NOMO-1 treated with dmso at 0.1 percent for 144 hours (cell line): ENCODE measurements at regions not wholly inside any gene's neighbourhood (a gene's known extent, or its start where the extent isn't known, plus 50 kb on each side); places are given as distances from the start of the nearest gene placed in this dataset.
"Not testable (repeated sequence)": the region's sequence is repeated elsewhere in the genome, so short reads cannot be mapped to it uniquely, and the experiment has no call there.

ENCODE experiments used
- DNase-seq: peaks from one replicate; lab custom pipeline; 2025; ENCODE audit not compliant: unreplicated experiment; lab: John Stamatoyannopoulos, UW

- no peak for DNase-seq
These were observed 651.8 kb upstream of the SGO1 start for GRCh38 chr3:20837676-20838302.

DNA sequence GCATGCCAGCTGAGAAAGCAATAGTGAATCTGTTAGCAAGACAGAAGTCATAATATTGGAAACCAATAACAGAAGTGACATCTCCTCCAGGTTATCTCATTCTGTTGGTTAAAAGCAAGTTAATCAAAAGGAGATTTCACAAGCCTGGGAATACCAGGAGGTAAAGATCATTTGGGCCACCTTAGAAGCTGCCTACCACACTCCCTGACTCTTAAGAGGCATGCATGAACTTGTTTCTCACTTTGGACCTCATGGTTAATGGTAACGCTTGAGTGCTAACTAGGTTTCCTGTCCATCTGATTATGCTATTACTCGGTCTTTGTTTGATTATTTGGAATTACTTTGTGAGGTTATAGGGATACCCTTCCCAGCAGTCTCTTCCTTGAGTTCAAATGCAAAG lies 650.8 kb upstream of the SGO1 start:
- no peak for DNase-seq

DNA sequence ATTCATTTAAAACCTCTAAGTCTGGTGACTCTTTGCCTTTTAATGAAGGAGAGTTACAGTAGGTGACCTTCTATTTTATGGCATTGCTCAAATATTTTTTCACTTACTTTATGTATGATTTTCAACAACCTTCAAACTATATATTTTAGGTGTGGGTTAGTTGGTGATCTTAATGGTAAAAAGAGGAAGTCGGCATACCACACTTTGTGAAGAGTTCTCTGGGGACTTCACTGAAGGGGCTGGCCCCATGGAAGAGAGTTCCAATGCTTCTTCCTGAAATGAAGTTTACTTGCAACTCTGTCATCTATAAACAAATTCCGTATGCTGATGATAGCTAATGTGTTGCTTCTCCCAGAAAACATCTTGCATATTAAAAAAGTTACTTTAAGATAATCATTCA lies 647.0 kb upstream of the SGO1 start:
- no peak for DNase-seq

DNA sequence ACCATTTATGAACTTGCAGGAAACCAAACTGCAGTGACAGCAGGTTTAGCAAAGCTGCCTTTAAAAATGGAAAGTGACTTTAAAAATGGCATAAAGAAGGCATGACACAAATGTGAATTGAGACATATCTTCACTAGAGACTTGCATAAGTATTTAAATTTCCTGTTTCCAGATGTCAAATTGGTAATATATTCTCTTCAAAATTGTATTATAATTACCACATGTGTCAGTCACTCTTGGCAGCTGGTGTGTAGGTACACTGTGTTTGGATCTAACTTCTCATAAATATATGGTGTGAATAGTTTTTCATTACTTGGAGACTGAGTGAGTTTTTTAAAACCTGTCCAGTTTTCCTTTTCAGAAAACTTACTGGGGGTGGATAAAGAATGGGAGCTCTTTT lies 636.2 kb upstream of the SGO1 start:
- no peak for DNase-seq

GRCh38 chr3:20820872-20821271 lies 634.9 kb upstream of the SGO1 start:
- not testable (repeated sequence) for DNase-seq

GRCh38 chr3:20811631-20812030 lies 625.6 kb upstream of the SGO1 start:
- DNase-seq: no peak

GRCh38 chr3:20811006-20811405 lies 625.0 kb upstream of the SGO1 start:
- DNase-seq: no peak

DNA sequence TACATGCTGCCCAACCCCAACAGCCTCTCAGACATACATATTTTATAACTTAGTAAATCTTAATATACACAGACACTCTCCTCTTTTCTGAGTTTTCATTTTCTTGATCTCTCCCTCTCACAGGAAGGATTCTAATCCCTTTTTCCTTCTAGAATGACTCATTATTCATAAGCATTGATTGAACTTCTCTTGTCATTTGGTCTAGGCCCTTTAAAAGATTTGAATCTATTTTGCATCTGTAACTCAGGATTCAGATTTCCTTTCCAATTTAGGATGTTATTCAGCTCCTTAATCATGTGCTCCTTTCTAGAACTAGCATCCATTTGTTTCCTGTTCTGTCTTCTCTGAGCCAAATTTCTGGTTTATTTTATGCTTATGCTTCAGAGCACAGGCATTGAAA lies 624.5 kb upstream of the SGO1 start:
- no peak for DNase-seq

GRCh38 chr3:20809356-20809755 lies 623.4 kb upstream of the SGO1 start:
- no peak for DNase-seq

- DNase-seq: no peak
These were observed 622.9 kb upstream of the SGO1 start for GRCh38 chr3:20808864-20809263.

GRCh38 chr3:20798666-20799065 lies 612.7 kb upstream of the SGO1 start:
- DNase-seq: no peak

- no peak for DNase-seq
These were observed 601.0 kb upstream of the SGO1 start for GRCh38 chr3:20787005-20787404.

GRCh38 chr3:20776692-20777091 lies 590.7 kb upstream of the SGO1 start:
- no peak for DNase-seq

GRCh38 chr3:20776286-20776685 lies 590.3 kb upstream of the SGO1 start:
- no peak for DNase-seq

GRCh38 chr3:20773320-20773984 lies 587.4 kb upstream of the SGO1 start:
- no peak for DNase-seq

- DNase-seq: no peak
These were observed 586.9 kb upstream of the SGO1 start for GRCh38 chr3:20772869-20773268.

- no peak for DNase-seq
These were observed 583.4 kb upstream of the SGO1 start for GRCh38 chr3:20769430-20769829.

- DNase-seq: no peak
These were observed 575.0 kb upstream of the SGO1 start for GRCh38 chr3:20760981-20761380.

DNA sequence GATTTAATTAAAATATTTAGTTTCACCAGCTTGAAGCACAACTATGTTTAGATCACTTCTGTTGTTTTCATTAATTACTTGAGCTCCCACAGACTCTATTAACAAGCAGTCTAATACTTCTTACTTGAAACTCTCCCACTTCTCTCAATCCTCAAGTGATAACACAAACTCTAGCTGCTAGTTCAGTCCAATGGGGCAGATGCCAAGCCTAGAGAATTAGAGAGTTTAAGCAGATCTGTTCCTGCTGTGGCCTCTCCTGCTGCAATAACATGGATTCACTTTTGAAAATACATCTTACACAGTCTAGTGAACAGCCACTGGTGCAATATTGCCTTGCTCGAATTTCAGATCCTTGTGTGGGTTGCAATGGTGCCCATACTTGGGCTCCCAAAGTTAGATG lies 566.4 kb upstream of the SGO1 start:
- DNase-seq: no peak

- DNase-seq: no peak
These were observed 565.3 kb upstream of the SGO1 start for GRCh38 chr3:20751296-20751695.

DNA sequence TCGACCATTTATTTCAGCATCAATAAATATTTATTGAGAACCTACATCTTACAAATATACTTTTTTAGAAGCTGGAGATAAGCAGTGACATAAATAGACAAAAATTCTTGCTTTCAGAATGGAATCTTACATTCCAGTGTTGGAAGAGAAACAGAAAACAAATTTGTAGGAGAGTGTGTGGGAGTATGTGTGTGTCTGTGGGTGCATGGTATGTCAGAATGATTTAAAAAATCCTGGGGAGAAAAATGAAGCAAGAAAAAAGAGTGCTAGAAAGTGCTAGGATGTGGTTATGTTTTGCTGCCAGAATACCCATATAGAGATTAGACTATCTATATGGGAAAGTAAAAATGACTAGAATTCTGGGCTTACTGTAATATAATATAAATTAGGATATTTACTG lies 561.7 kb upstream of the SGO1 start:
- no peak for DNase-seq

GRCh38 chr3:20743553-20744321 lies 557.7 kb upstream of the SGO1 start:
- no peak for DNase-seq
